Activated CD8-positive, alpha-beta memory T cell treated with anti-CD3 and anti-CD28 coated beads for 48 hours (primary cell): ENCODE measurements at regions not wholly inside any gene's neighbourhood (a gene's known extent, or its start where the extent isn't known, plus 50 kb on each side); places are given as distances from the start of the nearest gene placed in this dataset.
"Not testable (repeated sequence)": the region's sequence is repeated elsewhere in the genome, so short reads cannot be mapped to it uniquely, and the experiment has no call there.

Source experiments
- DNase-seq, 3 experiments: peaks; one replicate each; pipeline ENCODE4 v3.0.0-alpha.2; 2020; ENCODE audit warnings: low read depth in 2 of 3, low spot score in 2 of 3

DNA sequence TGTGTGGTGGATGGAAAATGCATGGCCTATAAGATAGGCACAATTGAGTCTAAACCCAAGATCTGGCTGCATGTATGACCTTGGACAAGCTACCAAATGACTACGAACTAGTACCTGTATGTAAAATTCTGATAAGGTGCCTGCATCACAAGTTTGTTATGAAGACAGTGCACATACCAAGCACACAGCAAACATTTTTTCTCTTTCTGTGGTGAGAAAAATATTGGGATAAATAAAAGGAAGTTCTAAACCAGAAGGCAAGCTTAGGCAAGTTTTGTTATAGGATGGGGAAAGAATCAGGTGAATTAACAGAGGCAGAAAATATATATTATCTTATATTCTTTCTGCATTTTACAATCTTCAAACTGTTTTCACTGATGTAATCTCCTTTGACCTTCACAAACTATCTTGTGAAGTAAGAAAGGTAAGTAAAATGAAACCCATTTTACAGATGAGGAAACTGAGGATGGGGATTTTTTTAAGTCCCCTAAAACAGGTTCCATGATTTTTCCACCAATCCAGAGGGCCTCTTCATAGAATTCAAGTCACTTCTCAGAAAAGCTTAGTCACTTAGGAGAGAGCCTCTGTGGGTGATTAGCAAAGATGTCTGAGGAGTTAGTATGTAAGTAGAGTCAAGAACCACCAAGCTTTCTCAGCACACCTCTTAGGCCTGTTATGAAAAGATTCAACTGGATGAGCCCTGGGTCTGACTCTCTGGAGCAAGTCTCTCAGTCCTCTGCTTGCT, 132.0 kb upstream of the RAP1B start:
- no peak for DNase-seq

GRCh38 chr12:68479261-68479895, 131.3 kb upstream of the RAP1B start:
- DNase-seq, result no peak

DNA sequence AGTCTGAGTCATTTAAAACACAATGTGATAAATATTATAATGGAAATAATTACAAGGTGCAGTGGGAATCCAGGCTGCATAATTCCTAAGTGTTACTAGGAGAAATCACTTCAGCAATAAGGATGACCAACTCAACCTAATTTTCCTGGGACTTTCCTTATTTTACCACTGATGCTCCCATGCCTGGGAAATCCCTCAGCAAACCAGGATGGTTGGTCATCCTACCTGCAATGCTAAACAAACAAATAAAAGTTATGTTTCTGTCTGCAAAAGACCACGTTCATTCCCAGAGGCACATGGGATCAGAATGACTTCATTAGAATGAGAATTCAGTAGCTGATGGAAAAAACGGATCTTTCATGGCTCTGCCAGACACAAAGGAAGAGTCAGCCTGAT, 130.8 kb upstream of the RAP1B start:
- DNase-seq, result no peak

- DNase-seq, result no peak
Observed at GRCh38 chr12:68480526-68480925, 130.2 kb upstream of the RAP1B start.

DNA sequence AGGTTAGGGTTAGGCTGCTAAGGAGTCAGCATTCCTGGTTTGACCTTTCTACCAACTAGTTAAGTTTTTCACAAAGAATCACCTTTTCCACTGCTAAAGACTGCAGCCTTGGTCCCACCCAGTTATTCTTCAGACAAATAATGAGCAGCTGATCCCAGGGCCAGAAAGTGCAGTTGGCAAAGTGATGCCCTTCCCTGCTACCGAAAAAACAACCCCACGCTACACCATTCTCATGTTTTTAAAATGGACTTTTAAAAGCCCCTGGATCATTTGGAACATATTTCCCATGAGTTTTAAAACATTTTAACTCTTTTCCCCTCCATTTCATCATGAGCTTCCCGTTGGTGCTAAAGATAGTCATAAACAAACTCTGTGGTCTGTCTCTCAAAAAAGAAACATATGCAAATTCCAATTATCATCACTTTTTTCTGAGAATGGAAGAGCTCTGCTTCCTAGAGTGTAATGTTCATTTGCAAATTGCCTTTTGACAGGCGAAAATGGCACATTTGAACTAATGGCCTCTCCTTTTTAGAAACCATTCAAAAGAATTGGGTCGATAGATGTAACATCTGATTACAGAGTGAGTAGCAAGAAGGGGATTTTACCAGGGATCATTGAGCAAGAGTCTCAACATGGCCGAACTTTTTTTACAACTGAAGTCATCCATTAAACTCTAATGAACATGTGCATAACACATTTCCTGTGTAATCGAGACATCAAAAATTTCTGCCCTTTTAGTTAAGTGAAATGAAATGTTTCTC, 129.3 kb upstream of the RAP1B start:
- no peak for DNase-seq

DNA sequence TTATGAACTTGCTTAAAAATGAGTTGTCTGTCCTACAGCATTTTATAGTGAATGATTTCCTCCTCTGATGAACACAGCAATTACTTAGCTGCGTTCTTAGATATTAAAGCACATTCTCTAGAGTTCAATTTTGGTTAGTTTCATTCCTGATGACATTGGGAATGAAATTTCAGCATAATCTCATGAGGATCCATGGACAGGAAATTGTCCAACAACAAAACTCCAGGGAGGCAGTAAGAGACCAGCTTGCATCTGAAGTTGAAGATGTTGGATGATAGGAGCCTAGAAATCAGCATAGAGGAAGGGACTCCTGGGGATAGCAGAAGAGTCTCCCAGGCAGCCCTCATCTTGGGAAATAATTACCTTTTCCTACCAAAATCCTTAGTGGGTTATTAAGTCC, 128.7 kb upstream of the RAP1B start:
- no peak for DNase-seq

GRCh38 chr12:68482660-68483059, 128.0 kb upstream of the RAP1B start:
- DNase-seq, result no peak

DNA sequence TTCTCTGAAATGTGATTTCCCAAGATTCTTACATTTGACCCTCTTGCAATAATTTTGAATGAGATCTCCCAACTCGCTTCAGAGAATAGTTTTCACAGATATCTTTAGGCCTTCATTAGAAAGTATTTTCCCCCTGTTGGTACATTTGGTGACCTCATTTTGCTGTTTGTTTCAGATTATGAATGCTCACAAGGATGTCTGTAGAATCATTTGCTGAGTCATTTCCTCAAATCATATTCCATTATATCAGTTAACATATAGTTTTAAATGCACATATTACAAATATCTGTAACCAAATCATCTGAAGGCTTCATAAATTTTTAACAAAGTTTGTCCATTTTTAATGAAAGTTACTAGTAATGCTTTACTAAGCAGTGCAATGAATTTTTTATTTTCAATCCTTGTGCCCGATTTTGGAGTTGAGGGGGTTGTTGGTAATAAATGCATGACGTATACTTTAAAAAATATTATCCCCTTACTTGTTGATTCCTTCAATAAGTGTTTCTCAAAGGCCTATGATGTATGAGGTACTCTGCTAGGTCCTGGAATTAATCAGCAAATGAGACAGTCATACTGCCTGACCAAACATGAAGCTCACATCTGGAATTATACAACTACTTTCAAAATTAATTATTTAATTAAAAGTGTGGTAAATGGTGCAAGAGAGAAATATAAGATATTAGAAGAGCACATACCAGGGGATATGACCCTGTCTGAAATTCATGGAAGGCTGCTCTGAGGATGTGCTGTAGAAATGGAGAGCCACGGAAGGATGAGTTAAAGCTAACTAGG, 126.9 kb upstream of the RAP1B start:
- DNase-seq, result no peak

DNA sequence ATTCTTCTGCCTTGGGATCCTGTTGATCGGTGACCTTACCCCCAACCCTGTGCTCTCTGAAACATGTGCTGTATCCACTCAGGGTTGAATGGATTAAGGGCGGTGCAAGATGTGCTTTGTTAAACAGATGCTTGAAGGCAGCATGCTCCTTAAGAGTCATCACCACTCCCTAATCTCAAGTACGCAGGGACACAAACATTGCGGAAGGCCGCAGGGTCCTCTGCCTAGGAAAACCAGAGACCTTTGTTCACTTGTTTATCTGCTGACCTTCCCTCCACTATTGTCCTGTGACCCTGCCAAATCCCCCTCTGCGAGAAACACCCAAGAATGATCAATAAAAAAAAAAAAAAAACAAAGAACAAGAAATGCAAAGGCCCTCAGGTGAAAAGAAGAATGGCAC, 126.1 kb upstream of the RAP1B start:
- not testable (repeated sequence) for DNase-seq

DNA sequence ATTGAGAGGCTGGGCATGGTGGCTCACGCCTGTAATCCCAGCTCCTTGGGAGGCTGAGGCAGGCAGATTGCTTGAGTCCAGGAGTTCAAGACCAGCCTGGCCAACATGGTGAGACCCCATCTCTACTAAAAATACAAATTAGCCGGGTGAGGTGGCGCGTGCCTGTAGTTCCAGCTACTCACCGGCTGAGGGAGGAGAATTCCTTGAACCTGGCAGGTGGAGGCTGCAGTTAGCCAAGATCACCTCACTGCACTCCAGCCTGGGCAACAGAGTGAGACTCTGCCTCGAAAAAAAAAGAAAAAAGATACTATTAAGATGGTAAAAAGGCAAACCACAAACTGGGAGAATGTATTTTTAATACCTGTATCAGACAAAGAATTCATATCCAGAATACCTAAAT, 124.2 kb upstream of the RAP1B start:
- not testable (repeated sequence) for DNase-seq

DNA sequence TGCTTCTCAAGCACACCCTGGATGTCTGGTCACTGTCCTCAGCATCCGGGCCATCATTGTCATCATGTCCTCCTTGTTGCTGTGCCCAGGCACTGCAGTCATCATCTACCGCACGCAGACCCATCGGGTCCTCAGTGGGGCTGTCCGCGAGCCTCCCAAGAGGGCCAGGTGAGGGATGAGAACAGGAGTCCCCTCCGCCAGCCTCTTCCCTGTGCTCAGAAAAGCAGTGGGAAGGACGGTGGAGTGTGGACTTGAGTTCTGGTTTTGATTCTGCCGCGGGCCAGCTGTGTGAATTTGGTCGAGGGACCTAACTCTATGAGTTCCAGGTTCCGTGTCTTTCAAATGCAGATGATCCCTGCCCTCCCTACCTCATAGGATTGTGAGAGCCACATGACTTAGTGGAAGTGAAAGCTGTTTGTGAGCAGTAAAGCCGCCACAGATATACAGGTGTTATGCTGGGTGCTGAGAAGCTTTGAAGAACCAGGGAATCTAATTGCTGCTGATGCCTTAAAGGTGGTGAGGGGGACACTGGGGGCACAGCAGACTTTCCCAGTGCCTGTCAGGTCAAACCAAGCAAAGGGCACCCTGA, 122.9 kb upstream of the RAP1B start:
- no peak for DNase-seq

GRCh38 chr12:68489273-68489672, 121.4 kb upstream of the RAP1B start:
- no peak for DNase-seq

GRCh38 chr12:68490476-68490875, 120.2 kb upstream of the RAP1B start:
- DNase-seq, result no peak

DNA sequence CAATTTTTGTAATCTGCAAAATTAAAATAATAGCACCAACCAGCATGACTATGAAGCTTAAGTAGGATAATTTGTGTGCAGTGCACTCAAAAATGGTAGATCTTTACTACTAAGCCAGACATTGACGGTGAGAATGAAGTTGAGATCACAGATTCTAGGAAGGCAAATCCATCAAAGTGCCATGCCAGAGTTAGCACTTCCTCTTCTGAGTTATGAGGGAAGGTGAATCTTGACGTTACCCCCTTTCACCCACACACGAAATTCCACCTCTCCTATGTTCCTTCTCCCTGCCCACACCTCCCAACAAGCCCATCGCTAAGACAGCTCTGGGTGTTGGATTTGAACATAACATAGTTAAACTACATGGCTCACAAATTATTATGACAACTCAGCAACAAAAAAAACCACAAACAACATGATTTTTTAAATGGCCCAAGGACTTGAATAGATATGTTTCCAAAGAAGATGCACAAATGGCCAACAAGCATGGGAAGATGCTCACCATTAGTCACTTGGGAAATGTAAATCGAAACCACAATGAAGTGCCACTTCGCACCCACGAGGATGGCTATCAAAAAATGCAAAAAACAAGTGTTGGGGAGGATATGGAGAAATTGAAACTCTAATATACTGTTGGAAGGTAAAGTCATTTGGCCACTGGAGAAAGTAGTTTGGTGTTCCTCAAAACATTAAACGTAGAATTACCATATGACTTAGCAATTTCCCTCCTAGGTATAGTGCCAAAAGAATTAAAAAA, 119.3 kb upstream of the RAP1B start:
- no peak for DNase-seq

DNA sequence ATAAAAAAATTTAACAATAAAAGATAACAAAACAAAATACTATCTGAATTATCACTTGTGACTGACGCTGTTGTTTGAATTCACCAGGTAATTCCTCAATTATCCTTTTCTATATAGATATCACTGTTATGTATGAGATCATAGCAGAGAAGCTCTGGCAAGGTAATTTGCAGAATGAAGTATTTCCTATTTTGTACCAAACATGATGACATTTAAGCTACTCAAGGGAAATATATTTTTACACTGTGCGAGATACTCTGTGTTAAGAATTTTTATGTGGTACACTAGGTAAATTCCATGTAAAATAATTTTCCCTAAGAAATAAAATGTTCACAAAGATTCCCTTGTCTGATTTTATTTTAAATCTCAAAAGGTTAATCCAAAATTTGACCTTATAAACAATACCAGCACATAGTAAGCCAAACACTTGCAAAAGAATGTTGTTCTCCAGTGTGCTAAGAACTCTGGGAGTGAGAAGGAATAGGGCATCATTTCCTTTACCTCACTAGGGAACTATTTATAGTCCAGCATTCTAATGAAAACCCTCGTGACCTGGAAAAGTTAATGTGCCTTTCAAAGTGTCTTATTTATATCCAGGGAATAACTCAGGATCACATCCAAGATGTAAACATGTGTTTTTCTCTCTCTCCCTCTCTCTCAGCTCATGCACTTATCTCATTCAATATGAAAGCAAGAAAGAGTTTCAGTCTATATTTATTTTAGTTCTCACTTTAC, 115.2 kb upstream of the RAP1B start:
- DNase-seq, result no peak

DNA sequence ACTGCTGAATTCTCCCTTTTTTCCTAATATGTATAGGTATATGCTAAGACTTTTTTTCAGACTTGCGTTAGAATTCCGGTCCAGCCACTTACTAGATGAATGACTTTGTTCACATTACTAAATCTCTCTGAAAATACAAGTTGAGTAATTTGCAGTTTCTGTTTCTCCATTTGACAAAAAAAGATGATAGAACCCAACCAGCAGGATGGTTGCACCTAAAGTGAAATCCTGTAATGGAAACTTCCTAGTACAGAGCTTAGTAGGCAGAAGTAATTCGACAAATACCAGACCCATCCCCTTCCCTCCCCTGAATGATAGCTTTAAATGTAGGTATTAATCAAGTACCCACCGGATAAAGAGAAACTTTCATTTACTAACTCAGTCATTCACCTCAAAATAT, 113.6 kb upstream of the RAP1B start:
- no peak for DNase-seq

GRCh38 chr12:68497702-68498101, 113.0 kb upstream of the RAP1B start:
- DNase-seq, result no peak

- no peak for DNase-seq
Observed at GRCh38 chr12:68498736-68499135, 112.0 kb upstream of the RAP1B start.

- DNase-seq, result no peak
Observed at GRCh38 chr12:68499616-68500015, 111.1 kb upstream of the RAP1B start.

GRCh38 chr12:68501226-68501625, 109.5 kb upstream of the RAP1B start:
- DNase-seq, result no peak
